ENCODE measurements at regions not wholly inside any gene's neighbourhood (a gene's known extent, or its start where the extent isn't known, plus 50 kb on each side); places are given as distances from the start of the nearest gene placed in this dataset.

GRCh38 chr6:163842467-163842866 lies 427.9 kb downstream of the QKI start:
- no peak for DNase-seq

- no peak for DNase-seq
These were observed 427.2 kb downstream of the QKI start for GRCh38 chr6:163841733-163842132.

GRCh38 chr6:163841326-163841725 lies 426.8 kb downstream of the QKI start:
- DNase-seq = no peak

- no peak for DNase-seq
These were observed 426.4 kb downstream of the QKI start for GRCh38 chr6:163840880-163841279.

- no peak for DNase-seq
These were observed 424.8 kb downstream of the QKI start for GRCh38 chr6:163839296-163839695.

GRCh38 chr6:163837691-163838431 lies 423.3 kb downstream of the QKI start:
- DNase-seq = no peak

GRCh38 chr6:163836876-163837690 lies 422.6 kb downstream of the QKI start:
- no peak for DNase-seq

- DNase-seq = no peak
These were observed 421.1 kb downstream of the QKI start for GRCh38 chr6:163835439-163836171.

GRCh38 chr6:163834226-163834970 lies 419.9 kb downstream of the QKI start:
- DNase-seq = no peak

GRCh38 chr6:163831736-163832135 lies 417.2 kb downstream of the QKI start:
- no peak for DNase-seq

- DNase-seq = no peak
These were observed 416.1 kb downstream of the QKI start for GRCh38 chr6:163830641-163831040.

- no peak for DNase-seq
These were observed 413.7 kb downstream of the QKI start for GRCh38 chr6:163828038-163828795.

GRCh38 chr6:163827143-163827542 lies 412.6 kb downstream of the QKI start:
- DNase-seq = no peak

GRCh38 chr6:163826629-163827028 lies 412.1 kb downstream of the QKI start:
- DNase-seq = no peak

GRCh38 chr6:163825033-163825432 lies 410.5 kb downstream of the QKI start:
- peak; percentile 18 for DNase-seq

- DNase-seq = no peak
These were observed 409.1 kb downstream of the QKI start for GRCh38 chr6:163823577-163823976.

- DNase-seq = no peak
These were observed 406.4 kb downstream of the QKI start for GRCh38 chr6:163820745-163821458.

GRCh38 chr6:163820171-163820570 lies 405.7 kb downstream of the QKI start:
- DNase-seq = no peak

GRCh38 chr6:163818719-163819118 lies 404.2 kb downstream of the QKI start:
- no peak for DNase-seq

GRCh38 chr6:163816441-163816840 lies 401.9 kb downstream of the QKI start:
- no peak for DNase-seq

GRCh38 chr6:163815796-163816195 lies 401.3 kb downstream of the QKI start:
- no peak for DNase-seq

Measured in hematopoietic multipotent progenitor cell treated with erythropoietin and hydrocortisone succinate and interleukin-3 and kit ligand, for 8 days (in vitro differentiated cells).